Erythroblast (primary cell): ENCODE measurements at regions not wholly inside any gene's neighbourhood (a gene's known extent, or its start where the extent isn't known, plus 50 kb on each side); places are given as distances from the start of the nearest gene placed in this dataset.

ENCODE experiments used
- GATA1 ChIP-seq: IDR thresholded peaks from 2 replicates; pipeline ENCODE4 v1.6.1; 2011; ENCODE audit warnings: low read depth, mild to moderate bottlenecking, control low read depth, low read length, moderate library complexity
- POLR2A ChIP-seq: IDR thresholded peaks from 2 replicates; pipeline ENCODE4 v1.6.1; 2011; ENCODE audit warnings: mild to moderate bottlenecking, low read length

- TF ChIP-seq POLR2A (no peak), GATA1 (no peak)
Measured at GRCh38 chr7:42315631-42316030, 78.6 kb upstream of the GLI3 start.
